HG03045 (cell line): ENCODE measurements at regions not wholly inside any gene's neighbourhood (a gene's known extent, or its start where the extent isn't known, plus 50 kb on each side); places are given as distances from the start of the nearest gene placed in this dataset.

Source experiments
- ATAC-seq: cut with Tn5 transposase; IDR thresholded peaks from one replicate; pipeline ENCODE4 v1.9.1; 2021; ENCODE audit warnings: mild to moderate bottlenecking, moderate library complexity; ENCODE audit not compliant: unreplicated experiment

GRCh38 chr12:17550011-17550410 lies 540.0 kb downstream of the RERGL start:
- ATAC-seq: no peak

GRCh38 chr12:17540921-17541320 lies 549.1 kb downstream of the RERGL start:
- ATAC-seq: no peak

- no peak for ATAC-seq
Measured at GRCh38 chr12:17528394-17528793, 561.6 kb downstream of the RERGL start.

- ATAC-seq: no peak
Measured at GRCh38 chr12:17527021-17527420, 563.0 kb downstream of the RERGL start.

DNA sequence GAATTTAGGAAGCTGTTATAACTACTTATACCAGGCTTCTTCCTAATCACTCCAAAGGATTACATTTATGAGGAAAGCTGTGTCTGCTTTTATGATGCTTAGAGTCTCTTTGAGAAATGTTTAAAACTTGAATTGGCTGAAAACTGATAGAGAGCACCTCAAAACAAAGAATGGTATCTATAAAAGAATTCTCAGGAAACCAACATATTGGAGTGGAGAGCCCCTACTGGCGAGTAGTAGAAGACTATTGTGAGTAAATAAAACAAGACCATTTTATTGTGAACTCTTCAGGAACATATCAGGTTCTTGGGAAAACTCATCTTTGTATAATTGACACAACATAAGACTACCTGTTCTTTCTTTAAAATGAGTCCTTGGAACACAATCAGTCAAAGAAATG lies 578.6 kb downstream of the RERGL start:
- ATAC-seq: no peak

- no peak for ATAC-seq
Measured at GRCh38 chr12:17507336-17507735, 582.7 kb downstream of the RERGL start.

- ATAC-seq: no peak
Measured at GRCh38 chr12:17503742-17504141, 586.3 kb downstream of the RERGL start.

- ATAC-seq: no peak
Measured at GRCh38 chr12:17489452-17489851, 600.5 kb downstream of the RERGL start.

DNA sequence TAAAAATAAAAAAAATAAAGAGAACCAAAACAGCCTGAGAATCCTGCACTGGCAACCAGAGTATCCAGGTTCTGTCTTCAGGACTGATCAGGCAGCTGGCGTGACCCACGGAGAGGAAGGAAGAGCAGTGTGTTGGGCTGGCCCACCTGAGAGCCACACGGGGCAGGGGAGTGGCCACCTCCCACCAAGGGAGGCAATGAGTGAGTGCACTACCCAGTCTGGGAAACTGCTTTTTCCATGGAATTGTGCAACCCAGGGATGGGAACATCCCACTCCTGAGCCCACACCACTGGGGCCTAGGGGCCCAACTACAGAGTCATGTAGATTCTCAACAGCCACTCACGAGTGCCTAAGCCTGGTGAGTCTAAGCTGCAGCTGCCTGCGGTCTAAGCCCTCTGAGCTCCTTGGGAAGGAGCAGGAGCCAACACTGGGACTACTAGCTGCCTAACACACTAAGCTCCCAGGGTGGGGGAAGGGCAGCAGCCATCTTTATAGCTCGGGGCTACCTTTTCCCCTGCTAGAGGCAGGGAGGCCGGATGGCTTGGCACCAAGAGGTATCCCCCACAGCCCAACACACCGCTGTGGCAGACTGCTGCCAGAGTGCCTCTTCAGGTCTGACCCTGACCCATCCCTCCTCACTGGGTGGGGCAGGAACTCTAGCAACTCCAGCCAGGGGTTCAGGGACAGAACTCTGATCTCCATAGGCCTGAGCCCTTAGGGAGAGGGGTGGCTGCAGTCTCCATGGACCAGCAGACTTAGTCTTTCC lies 610.9 kb downstream of the RERGL start:
- ATAC-seq: no peak

DNA sequence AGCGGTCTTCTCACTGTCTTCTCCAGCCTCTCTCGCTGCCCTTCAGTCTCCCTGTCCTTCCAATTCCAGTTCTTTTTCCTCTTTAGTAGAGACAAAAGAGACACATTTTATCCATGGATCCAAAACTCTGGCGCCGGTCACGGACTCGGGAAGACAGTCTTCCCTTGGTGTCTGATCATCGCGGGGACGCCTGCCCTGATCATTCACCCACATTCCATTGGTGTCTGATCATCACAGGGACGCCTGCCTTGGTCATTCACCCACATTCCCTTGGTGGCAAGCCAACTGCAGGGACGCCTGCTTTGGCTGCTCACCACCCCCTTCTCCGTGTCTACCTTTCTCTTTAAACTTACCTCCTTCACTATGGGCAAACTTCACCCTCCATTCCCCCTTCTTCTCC lies 619.5 kb downstream of the RERGL start:
- no peak for ATAC-seq

DNA sequence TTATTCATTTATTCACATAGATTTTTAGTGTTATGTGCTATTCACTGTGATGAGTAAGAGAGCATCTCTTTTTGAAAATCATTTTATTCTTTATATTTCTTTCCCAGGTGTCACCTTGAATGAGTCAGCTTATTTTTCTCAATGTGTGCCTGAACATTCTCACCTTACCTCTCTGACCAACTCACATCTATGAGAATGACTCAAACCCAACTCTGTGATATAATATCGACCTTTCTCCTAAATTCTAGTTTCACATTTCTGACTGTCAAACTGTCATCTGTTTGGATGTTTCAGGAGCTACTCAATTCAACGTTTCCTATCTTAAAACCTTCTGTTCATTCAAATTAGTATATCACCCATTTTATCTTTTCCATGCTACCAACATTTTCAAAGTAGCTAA lies 630.8 kb downstream of the RERGL start:
- no peak for ATAC-seq

- ATAC-seq: no peak
Measured at GRCh38 chr12:17456486-17456885, 633.5 kb downstream of the RERGL start.

DNA sequence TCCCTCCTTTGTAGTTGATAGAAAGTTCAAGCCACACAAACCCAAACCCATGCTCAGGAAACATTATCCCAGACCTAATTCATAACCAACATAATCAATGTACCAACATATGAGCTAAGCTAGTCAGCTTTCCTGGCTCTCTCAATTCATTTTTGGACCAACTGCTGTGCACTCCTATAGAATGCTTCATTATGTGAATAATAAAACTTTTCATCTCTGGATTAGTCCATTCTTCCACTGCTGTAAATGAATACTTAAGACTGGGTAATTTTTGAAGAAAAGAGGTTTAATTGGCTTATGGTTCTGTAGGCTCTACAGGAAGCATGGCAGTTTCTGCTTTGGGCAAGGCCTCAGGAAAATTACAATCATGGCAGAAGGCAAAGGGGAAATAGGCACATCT lies 651.9 kb downstream of the RERGL start:
- ATAC-seq: no peak

- no peak for ATAC-seq
Measured at GRCh38 chr12:17416748-17417147, 673.2 kb downstream of the RERGL start.

DNA sequence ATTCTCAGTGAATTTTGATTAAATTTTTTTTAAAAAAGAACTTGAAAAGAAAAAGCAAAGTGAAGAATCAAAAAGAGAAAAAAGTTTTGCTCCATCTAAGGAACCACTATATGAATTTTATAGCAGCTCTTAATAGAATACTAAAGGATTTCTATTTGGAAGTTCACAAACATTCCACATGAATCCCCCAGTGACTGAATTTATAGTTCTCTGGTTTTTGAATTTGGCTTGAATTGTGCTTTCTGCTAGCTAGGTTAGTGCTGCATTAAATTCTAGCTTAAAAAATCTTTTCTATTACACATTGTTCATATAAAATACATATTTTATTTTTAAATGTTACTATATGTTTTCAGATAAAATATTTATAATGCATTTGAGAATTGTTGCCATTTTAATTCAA lies 675.4 kb downstream of the RERGL start:
- no peak for ATAC-seq

GRCh38 chr12:17411662-17412061 lies 678.3 kb downstream of the RERGL start:
- no peak for ATAC-seq

DNA sequence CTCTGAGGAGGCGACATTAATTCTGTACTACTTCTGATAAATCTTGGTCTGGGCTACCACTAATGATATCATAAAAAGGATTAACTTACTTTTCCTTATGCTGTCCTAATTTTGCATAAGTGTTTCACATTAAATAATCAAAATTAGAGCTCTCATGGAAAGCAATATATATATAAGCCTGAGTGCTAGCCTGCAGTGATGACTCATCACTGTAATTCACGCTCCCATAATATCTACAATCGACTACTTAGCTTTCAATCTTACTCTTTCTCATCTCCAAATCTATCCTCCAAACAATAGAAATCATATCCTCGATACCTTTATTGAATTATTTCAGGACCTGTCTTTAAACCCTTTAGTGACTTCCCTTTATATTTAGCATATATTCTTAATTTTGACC lies 701.3 kb downstream of the RERGL start:
- ATAC-seq: no peak

GRCh38 chr12:17383321-17383720 lies 706.7 kb downstream of the RERGL start:
- ATAC-seq: no peak

- no peak for ATAC-seq
Measured at GRCh38 chr12:17381211-17381610, 708.8 kb downstream of the RERGL start.

GRCh38 chr12:17372508-17372907 lies 717.5 kb downstream of the RERGL start:
- ATAC-seq: no peak

DNA sequence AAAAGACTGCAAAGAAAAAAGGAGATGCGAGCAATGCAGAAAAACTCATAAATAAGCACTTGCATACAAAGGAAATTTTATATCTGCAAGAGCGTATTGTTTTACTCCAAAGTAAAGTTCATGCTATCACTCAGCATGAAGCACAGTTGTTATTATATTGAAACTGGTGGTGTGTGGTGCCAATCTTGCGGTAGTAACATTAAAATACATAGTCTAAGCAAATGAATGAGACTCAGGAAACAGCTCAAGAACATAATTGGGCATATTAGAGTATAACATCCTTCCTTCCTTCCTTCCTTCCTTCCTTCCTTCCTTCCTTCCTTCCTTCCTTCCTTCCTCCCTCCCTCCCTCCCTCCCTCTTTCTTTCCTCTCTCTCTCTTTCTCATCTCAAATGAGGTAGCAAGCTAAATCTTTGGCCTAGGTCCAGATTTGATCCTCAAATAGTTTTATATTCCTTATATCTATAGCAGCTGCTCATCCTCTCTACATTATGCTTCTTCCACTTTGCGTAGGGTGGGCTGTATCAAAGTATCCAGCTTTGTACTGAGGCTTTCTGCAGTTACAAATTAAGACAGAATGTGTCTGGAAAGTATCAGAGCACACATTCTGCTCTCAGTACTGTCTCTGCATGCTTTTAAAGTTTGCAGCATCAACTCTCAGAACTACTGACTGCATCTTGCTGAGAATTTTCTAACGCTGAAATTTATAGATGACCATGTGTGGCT lies 718.3 kb downstream of the RERGL start:
- no peak for ATAC-seq

DNA sequence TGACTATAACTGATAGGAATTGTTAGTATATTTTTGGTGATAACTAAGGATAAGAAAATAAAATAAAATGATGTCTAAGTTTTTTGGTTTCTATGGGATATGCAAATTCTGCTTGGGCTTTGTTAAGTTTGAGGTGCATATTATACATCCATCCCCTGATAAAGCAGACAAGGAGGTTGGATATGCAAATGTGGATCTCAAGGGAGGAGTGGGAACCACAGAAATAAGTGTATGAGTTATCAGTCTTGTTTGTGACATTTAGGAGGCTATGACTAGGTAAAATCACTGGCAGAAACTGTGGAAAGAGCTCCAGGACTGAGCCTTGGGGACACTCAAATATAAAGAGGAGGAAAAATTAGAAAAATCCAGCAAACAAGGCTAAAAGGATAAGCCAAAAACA lies 719.4 kb downstream of the RERGL start:
- no peak for ATAC-seq

DNA sequence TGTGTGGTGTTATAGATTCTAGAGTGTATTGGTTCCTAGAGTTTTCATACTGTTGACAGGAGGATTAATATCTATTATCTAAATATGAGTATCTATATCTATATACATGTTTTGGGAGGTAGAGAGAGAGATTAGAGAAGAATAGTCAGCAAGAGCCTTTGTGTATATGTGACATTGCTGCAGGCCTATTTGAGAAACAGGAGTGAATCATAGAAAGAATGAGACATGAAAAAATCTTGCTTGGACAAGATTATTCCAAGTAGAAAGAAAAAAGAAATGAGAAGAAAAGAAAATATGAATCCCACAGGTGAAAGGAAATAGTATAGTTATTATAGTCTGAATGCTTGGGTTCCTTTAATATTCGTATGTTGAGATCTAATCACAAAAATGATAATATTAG lies 720.4 kb downstream of the RERGL start:
- ATAC-seq: no peak
